D341Med (cell line): ENCODE measurements at regions not wholly inside any gene's neighbourhood (a gene's known extent, or its start where the extent isn't known, plus 50 kb on each side); places are given as distances from the start of the nearest gene placed in this dataset.

ENCODE experiments used
- DNase-seq: peaks from one replicate; pipeline ENCODE4 v3.0.0; 2012; ENCODE audit warnings: low spot score

GRCh38 chr2:217335341-217335966, 475.6 kb upstream of the TNP1 start:
- DNase-seq, result no peak

- DNase-seq, result no peak
These were observed 474.7 kb upstream of the TNP1 start for GRCh38 chr2:217334561-217334960.

GRCh38 chr2:217332866-217333265, 473.0 kb upstream of the TNP1 start:
- no peak for DNase-seq

- DNase-seq, result no peak
These were observed 472.5 kb upstream of the TNP1 start for GRCh38 chr2:217332417-217332791.

GRCh38 chr2:217331523-217332416, 471.9 kb upstream of the TNP1 start:
- no peak for DNase-seq

GRCh38 chr2:217330647-217331046, 470.8 kb upstream of the TNP1 start:
- no peak for DNase-seq

GRCh38 chr2:217329023-217329431, 469.2 kb upstream of the TNP1 start:
- DNase-seq, result no peak

GRCh38 chr2:217328622-217328978, 468.7 kb upstream of the TNP1 start:
- no peak for DNase-seq

- DNase-seq, result no peak
These were observed 468.2 kb upstream of the TNP1 start for GRCh38 chr2:217327953-217328621.

- no peak for DNase-seq
These were observed 466.6 kb upstream of the TNP1 start for GRCh38 chr2:217326238-217327022.

GRCh38 chr2:217325816-217326215, 466.0 kb upstream of the TNP1 start:
- no peak for DNase-seq

- no peak for DNase-seq
These were observed 465.4 kb upstream of the TNP1 start for GRCh38 chr2:217325251-217325650.

- DNase-seq, result no peak
These were observed 456.9 kb upstream of the TNP1 start for GRCh38 chr2:217316743-217317142.

- no peak for DNase-seq
These were observed 454.2 kb upstream of the TNP1 start for GRCh38 chr2:217314021-217314460.

- no peak for DNase-seq
These were observed 453.5 kb upstream of the TNP1 start for GRCh38 chr2:217313386-217313785.

GRCh38 chr2:217309056-217309455, 449.2 kb upstream of the TNP1 start:
- DNase-seq, result no peak

GRCh38 chr2:217307023-217307422, 447.2 kb upstream of the TNP1 start:
- no peak for DNase-seq

GRCh38 chr2:217305882-217306281, 446.0 kb upstream of the TNP1 start:
- no peak for DNase-seq

GRCh38 chr2:217304582-217304981, 444.7 kb upstream of the TNP1 start:
- DNase-seq, result no peak

GRCh38 chr2:217302856-217303255, 443.0 kb upstream of the TNP1 start:
- no peak for DNase-seq

GRCh38 chr2:217301142-217301925, 441.5 kb upstream of the TNP1 start:
- DNase-seq, result no peak
